GM12875 (cell line): ENCODE measurements at regions not wholly inside any gene's neighbourhood (a gene's known extent, or its start where the extent isn't known, plus 50 kb on each side); places are given as distances from the start of the nearest gene placed in this dataset.
"Not testable (repeated sequence)": the region's sequence is repeated elsewhere in the genome, so short reads cannot be mapped to it uniquely, and the experiment has no call there.

Experiments
- H3K4me3 ChIP-seq: one replicate; pipeline ENCODE4 v1.5.1; 2011; ENCODE audit warnings: low read depth, low read length, control low read depth
- TF ChIP-seq, protein P1 (sequence below): IDR thresholded peaks from 2 replicates; pipeline ENCODE4 v1.5.1; 2011; ENCODE audit warnings: low read depth, mild to moderate bottlenecking, control low read depth, inconsistent platforms, low read length, moderate library complexity, borderline replicate concordance; ENCODE audit not compliant: insufficient read depth

DNA sequence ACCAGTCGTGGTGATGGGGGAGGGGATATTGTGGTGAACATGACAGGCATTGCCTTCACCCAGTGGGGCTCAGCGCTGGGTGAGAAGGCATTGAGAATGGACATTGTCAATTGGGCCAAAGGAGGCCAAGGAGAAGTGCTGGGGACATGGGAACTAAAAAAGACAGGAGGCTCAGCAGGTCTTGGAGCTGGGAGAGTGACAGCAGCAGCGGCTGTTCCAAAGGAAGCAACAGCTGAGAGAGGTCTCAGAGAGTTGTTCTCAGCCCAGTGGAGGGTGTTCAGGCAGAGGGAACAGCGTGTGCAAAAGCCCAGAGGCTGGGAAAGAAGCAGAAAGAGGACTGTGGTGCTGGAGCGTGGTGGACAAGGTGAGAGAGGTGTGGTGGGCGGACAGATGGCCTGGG lies 56.6 kb upstream of the ASNS start:
- H3K4me3 ChIP-seq = not testable (repeated sequence)

- H3K4me3 ChIP-seq = peak overlapping the region; percentile 27
- TF ChIP-seq, protein P1, sequence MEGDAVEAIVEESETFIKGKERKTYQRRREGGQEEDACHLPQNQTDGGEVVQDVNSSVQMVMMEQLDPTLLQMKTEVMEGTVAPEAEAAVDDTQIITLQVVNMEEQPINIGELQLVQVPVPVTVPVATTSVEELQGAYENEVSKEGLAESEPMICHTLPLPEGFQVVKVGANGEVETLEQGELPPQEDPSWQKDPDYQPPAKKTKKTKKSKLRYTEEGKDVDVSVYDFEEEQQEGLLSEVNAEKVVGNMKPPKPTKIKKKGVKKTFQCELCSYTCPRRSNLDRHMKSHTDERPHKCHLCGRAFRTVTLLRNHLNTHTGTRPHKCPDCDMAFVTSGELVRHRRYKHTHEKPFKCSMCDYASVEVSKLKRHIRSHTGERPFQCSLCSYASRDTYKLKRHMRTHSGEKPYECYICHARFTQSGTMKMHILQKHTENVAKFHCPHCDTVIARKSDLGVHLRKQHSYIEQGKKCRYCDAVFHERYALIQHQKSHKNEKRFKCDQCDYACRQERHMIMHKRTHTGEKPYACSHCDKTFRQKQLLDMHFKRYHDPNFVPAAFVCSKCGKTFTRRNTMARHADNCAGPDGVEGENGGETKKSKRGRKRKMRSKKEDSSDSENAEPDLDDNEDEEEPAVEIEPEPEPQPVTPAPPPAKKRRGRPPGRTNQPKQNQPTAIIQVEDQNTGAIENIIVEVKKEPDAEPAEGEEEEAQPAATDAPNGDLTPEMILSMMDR = peak; percentile 85
These were observed 55.9 kb upstream of the ASNS start for GRCh38 chr7:97927790-97928748.
